NCI-H187 (cell line): ENCODE measurements at regions not wholly inside any gene's neighbourhood (a gene's known extent, or its start where the extent isn't known, plus 50 kb on each side); places are given as distances from the start of the nearest gene placed in this dataset.

Source experiments
- DNase-seq, 2 experiments: peaks; one replicate each; lab custom pipeline; 2025; lab: John Stamatoyannopoulos, UW

DNA sequence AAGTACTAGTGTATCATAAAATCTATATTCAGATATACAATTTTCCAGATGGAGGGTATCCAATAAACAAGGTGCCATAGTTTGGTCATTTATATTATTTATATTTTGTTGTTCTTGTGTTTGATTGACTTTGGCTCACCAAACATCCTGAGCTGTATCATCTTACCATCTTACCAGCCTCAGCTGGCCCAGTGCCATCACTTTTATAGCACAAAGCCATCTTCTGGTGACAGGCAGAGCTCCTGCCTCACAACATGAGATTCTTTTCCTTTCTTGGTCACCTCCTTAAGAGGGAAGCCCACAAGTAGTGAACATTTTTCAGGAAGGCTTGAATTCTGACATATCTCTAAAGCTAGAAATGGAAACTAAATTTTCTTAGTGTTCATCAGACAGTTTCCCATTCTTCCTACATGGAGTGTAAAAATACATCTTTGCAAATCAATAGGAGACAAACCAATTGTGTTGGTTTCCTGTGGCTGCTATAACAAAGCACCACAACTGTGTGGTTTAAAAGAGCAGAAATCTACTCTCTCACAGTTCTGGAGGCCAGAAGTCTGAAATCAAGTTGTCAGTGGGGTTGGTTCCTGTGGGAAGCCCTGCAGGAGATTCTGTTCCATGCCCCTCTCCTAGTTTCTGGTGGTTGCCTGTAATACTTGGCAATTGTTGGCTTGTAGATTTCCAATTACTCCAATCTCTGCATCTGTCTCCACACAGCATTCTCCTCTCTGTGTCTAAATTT lies 341.8 kb downstream of the MAN2A1 start:
- no peak for DNase-seq

DNA sequence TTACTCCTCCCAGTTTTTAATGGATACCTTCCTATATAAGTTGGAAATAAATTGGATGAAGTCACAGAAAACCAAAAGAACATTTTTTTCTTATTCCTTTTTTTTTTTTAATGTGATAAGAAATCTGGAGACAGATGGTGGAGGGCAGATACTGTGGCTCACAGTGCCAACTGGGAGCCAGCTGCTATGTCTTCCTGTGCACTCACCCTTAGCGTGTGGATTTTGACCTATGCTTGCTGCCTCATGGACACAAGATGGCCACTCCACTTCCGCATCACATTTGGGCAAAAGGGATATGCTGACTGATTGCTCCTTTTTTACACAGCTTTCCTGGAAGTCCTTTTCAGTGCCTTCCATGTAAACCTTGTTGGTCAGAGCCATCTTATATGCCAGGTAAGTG lies 342.6 kb downstream of the MAN2A1 start:
- no peak for DNase-seq

DNA sequence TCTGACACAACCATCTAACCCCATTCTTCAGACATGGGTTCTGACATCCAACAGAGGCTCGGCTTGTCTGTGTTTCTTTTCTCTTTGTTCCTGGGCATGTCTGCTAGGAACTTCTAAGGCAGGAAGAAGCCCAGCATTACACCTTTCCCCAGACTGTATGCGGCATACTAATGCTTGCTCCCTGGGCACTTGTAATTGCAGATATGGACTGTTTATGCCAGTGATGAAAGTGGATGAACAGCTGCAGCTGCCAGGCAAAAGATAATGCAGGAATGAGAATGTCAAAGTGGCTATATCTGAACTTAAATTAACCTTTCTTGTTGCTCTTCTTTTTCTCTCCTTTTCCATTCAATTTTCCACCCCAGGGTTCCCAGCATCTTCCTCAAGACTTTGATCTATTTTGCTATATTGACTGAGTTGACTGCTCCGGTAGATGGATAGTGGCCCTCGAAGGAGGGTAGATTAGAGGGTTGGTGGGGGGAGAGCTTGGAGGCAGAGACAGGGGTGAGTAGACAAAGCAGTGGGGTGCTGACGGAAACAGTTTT lies 344.4 kb downstream of the MAN2A1 start:
- no peak for DNase-seq

DNA sequence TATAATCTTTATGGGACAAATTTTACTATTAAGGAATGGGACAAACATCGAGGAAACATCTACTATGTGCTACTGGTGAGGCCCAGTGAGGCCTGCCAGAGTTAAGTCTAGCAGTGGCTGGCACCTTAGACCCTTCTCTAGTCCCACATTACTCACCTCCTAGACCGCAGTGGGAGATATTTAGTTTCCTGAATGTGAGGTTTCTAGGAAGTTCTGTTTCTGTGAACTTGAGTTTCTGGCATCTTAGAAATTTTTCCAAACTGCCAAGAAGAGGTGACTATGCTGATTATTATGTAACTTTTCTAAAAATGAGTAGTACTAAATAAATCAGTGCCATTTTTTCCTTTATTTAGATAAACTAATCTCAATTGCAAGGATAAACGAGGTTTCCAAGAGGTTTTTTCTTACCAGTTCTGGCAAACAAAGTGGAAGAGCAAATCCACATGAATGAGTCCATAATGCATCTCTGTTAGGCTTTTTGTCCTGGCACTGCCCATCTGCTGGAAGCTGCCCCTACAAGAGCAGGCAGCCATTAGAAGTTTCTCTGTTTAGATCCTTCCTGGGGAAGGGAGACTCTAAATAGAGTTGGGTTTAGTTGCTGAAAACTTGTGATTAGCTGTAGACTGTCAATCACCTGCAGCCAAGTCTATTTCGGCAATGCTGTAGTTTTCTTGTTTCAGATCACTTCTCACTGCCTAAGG lies 348.7 kb downstream of the MAN2A1 start:
- no peak for DNase-seq

DNA sequence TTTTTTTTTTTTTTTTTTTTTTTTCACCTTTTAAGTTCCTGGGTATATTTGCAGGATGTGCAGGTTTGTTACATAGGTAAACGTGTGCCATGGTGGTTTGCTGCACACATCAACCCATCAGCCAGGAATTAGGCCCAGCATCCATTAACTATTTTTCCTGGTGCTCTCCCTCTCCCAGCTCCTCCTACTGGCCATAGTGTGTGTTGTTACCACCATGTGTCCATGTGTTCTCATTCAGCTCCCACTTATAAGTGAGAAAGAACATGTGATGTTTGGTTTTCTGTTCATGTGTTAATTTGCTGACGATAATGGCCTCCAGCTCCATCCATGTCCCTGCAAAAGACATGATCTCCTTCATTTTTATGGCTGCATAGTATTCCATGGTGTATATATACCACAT lies 350.5 kb downstream of the MAN2A1 start:
- no peak for DNase-seq

DNA sequence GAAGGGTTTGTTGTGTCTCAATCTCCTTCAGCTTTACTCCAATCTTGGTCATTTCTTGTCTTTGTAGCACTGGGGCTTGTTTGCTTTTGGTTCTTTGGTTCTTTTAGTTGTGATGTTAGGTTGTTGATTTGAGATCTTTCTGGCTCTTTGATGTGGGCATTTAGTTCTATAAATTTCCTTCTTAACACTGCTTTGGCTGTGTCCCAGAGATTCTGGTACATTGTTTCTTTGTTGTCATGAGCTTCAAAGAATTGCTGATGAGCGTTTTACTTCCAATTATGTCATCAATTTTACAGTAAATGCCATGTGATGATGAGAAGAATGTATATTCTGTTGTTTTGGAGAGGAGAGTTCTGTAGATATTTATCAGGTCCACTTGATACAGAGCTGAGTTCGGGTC lies 353.3 kb downstream of the MAN2A1 start:
- DNase-seq, result no peak

DNA sequence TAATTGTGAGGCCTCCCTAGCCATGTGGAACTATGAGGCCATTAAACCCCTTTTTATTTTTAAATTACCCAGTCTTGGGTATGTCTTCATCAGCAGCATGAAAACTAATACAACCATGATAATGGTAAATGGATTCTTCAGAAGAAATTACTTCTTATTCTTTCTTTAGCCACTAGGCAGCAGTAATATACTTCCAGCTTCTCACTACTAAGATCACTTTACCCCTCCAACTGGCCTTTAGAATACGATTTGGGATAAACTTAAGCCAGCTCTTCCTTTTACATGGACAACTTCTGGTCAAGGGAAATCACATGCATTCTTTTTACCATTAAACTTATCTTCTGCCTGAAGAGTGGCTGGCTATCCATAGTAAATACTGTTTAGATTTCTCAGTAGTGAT lies 355.4 kb downstream of the MAN2A1 start:
- DNase-seq, result no peak

DNA sequence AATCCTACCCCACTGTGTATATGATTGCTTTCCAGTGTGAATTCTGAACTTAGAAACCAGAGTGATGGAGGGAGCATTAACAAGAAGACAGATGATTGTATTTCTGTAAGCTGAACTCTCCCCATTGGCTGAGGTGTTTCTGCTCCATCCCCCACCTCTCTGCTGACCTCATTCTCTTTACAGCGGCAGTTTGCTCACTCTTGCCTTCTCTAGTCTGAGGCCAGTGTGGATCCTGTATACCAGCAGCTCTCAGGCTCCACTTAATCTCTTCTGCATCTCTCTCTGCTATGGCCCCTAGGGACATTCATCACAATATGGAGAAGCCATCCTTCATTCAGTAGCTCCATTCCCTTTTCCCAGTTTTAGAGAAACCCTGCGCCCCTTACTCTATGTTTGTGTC lies 358.8 kb downstream of the MAN2A1 start:
- no peak for DNase-seq

DNA sequence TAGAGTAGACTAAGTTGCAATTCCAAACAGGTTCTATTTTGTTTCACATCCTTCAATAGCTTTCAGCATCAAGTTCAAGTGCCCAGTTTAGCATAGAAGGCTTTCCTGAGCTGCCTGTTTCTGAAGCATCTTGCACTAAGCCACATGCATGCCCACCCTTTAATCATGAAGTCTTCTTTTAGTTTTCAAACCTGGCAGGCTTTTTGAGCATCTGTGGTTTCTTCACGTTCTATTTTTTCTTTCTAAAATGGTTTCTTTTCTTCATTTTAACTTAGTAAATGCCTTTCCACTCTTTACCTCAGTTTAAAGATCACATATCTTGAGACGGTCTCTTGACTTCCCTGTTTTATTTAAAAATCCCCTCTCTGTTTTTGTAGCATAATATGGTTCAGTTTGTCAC lies 360.1 kb downstream of the MAN2A1 start:
- DNase-seq, result no peak

DNA sequence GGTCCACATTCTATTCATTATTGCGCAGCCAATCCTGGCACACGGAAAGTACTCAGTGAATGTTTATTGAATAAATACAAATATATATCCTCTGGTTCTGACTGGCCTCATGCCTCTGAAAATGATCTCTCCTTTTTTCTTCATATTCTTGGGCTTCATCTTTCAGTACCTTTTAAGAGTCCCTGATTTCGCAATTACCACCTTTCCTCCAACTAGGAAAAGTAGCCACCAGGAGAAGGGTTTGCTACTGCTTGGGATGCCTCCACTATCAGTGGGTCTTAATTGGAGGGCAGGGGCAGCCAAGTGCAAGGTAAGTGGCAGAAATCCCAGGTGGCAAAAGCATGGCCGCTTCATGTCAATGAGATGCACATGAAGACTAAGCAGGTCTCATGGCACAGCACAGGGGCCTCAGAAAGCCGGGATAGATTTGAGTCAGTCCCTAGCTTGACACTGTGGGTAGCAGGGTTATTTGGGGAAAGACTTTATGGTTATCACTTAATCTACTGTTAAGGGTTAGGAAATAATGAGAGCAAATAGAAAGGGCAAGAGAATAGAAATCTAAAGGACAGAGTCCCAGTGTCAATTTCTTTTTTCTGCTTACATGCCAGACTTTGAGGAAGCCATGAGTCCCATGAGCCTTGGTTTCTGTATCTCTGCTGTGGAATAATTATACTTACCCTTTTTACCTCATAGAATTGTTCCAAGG lies 361.1 kb downstream of the MAN2A1 start:
- no peak for DNase-seq

DNA sequence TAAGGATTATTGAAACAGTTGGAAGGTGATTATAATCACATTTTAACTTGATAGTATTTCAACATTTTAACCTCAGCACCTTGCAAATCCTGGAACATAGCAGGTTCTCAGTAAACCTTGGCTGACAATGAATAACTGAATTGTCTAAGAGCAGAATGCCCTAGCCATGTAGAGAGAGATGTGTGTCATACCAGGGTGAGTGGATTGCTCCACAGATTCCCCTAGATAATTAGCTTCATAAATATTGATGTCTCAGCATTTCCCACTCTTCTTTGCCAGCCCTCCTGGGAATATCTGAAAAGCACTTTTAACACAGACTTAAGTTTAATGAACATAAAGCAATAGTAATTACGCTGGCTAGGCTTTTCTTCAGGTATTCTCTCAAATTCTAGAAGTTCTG lies 363.5 kb downstream of the MAN2A1 start:
- no peak for DNase-seq

DNA sequence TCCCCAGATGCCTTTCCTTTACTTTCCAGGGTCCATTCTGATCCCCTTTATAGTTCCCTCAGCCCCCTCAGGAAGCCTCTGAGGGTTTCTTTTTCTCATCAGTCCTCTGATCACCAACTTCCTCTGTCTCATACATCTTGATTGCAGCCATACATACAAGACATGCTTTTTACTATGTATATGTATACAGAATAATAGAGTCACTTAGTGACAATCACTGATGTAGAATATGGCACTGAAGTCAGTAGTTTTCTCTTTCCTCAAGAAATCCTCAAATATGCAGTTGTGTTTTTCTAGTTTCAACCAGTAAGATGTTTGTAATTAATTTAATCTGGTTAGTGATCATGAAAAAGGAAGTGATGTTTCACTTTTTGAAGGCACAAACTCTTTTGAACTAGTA lies 364.1 kb downstream of the MAN2A1 start:
- DNase-seq, result no peak

DNA sequence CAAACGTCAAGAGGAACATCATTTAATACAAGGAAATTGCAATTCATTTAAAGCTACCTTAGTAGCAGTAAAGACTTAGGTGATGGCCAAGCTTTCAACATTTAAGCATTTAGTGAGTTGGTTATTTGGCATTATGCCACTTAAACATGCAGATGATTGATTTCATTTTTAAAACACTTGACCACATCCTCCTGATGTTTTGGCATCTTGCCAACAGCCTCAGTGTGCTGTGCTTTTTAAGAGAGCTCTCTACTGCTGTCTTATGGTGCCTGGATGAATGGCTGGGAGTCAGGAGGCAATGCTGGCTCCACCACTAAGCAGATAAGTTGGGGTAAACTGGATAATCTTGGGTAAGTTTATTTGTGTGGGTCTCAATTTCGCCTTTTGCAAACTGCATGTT lies 364.5 kb downstream of the MAN2A1 start:
- DNase-seq, result peak; percentile 56 to 84

DNA sequence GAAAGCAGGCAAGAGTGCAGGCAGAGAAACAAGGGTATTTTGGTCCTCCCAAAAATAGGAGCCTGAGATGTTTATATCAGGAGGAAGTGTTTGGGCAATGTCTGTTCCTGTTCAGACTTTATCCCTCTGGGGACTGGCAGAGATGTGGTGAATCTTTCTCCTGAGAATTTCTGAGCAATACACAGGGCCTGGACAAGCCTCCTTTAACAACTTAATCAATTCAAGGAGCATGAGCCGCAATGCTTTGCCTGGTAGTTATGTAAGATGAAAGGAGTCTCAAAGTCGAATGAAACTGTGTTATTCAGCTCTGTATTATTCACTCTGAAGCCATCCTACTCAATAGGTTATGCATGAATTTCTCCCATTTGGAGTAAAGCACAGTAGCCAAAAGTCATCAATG lies 365.6 kb downstream of the MAN2A1 start:
- DNase-seq, result no peak

DNA sequence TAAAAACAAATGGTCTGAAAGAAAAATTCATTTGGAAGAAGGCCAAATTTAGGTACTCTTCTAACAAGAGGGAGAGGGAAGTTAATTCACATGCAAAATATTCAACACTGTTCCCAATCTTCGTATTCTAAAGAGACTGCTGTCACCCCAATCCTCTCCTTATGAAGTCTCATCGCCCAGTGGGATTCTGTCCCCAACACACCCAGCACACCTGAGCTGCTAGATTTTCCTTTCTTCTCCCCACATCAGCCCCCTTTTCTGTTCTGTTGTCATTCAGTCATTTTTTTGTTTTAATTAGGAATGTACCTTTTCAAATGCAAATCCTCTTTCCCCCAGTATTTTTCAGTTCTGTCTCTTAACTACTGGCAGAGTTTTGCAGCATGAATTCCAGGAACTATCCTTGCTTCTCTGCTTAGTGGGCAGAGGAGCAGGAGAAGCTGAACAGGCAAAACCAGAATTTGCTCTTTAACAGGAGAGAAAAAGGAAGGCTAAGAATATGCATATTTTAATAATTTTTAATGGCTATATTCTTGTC lies 366.9 kb downstream of the MAN2A1 start:
- no peak for DNase-seq

DNA sequence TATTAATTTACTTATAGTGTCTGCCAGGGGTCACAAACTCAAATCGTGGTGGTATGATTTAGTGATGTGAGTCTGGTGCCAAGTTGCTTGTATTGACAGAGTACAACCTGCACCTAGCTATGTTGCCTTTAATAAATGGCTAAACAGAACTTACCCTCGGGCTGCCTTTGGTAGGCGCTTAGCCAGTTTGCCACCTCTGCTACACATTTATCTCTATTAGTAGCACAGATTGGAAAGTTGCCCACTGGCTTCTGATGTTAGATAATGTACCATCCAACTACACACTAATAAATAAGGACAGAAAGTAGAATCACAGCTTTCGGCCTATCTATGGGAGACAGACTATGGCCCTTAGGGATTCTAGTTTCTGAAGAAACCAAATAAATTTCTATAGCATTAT lies 368.4 kb downstream of the MAN2A1 start:
- DNase-seq, result no peak

DNA sequence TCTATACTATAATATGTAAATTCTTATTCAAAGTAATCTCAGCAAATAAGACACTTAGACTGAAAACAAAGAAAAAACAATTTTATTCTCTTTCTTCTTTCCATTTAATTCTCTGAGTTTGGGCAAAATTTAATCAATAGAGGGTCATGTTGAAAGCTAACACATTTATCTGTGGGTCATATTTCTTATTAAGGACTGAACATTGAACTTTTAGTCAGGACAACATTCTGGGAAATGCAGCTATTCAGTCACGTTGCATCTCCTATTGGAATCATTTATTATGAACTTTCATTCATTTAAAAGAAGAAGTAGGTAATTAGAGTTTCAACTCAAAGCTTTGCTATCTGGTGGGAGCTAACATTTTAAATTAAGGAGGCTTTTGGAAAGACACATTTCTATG lies 372.5 kb downstream of the MAN2A1 start:
- no peak for DNase-seq

DNA sequence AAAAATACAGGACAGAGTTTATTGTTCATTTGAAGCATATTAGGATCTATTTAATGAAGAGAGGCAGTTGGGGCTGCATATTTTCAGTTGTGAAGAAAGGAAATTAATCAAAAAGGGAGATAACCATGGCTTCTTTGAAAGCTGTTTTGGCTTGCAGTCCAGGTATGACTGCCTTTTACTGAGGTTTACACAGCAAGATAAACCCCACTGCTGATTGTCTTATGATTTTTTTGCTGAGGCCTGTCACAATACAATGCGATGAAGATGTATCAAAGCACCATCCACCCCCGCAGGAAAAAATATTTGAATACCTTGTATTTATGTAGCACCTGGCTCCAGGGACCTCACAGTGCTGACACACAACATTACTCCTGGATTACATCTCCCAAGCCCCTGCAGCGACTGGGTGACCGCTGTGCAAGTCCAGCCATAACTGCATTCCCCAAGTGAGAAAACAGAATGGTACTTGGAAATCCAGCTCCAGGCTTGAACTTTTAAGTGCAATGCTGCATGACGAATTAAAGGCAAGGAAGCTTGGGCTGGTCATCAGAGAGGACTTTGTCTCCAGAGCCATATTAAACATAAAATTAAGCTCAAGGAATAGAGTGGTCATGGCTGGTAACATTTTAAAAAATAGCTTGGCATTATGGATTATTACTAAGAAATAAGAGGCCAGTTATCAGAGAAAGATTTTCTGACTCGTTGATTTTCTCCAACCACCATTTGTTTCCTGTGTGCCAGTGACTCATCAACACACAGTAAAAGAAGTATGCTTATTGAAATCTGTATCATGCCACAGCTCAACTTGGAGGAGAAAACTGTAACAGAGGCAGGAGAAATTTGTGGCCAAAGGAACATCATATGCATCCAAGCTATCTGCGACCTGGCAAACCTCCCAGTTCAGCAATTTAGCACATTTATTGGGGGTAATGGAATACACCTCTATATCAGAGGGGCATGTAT lies 374.2 kb downstream of the MAN2A1 start:
- no peak for DNase-seq

DNA sequence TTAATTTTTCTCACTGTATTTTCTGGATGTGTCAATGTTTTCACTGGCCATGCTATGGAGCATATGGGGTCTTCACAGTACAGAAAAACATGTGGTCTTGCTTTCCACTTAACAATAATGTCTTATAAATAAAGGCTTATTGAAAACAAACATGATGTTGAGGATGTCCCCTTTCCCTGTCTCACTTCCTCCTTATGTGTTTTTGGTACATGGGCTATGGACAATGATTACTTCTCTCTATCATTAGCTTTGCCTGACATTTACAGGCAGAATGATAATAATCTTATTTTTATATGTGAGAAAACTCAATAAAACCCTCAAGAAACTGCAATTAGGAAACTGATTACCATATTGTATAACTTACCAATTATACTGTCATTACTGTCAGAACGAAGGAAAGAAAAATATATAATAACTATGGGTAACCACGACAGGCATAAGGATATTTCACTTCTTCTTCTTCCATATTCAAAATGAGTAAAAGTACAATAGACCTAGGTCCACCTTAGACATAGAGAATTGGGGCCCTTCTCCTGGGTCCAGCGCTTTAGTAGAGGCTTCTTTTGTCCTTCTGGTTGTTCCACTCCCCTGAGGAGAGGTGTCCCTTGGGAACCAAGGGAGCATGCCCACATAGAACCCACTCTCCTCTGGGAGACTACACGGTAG lies 375.0 kb downstream of the MAN2A1 start:
- no peak for DNase-seq

DNA sequence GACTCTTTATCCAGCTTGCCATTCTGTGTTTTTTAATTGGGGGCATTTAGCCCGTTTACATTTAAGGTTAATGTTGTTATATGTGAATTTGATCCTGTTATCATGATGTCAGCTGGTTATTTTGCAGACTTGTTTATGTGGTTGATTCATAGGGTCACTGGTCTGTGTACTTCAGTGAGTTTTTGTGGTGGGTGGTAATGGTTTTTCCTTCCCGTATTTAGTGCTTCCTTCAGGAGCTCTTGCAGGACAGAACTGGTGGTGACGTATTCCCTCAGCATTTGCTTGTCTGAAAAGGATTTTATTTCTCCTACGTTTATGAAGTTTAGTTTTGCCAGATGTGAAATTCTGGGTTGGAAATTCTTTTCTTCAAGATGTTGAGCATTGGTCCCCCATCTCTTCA lies 381.1 kb downstream of the MAN2A1 start:
- no peak for DNase-seq

DNA sequence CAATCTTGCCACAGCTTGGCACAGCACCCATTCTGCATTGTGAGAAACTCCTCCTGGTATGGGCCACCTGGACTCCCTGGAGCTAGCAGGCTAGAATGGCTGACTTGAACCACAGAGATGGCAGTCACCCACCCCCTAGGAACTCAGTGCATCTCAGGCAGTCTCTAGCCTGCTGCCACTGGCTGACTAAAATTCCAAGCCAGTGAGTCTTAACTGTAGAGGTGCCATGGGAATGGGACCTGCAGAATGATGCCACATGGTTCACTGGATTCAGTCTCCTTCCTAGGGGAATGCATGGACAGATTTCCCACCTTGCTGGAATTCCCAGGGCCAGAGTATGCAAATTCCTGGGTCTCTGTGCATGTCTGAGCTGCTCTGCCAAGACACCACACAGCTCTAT lies 382.9 kb downstream of the MAN2A1 start:
- no peak for DNase-seq
